Liver (tissue), 3 donors: ENCODE measurements at regions not wholly inside any gene's neighbourhood (a gene's known extent, or its start where the extent isn't known, plus 50 kb on each side); places are given as distances from the start of the nearest gene placed in this dataset.

Experiments
- HNF4A ChIP-seq, 2 donors: conservative IDR thresholded peaks; 2 replicates each; pipeline ENCODE4 v1.6.1; 2016; ENCODE audit warnings: antibody characterized with exemption in 2 of 2, mild to moderate bottlenecking in 2 of 2
- JUND ChIP-seq, 2 donors: IDR thresholded peaks; 2 replicates each; pipeline ENCODE4 v1.6.1; 2016; ENCODE audit warnings: antibody characterized with exemption in 2 of 2
- NR2F2 ChIP-seq: IDR thresholded peaks from 2 replicates; pipeline ENCODE4 v1.6.1; 2016; ENCODE audit warnings: antibody characterized with exemption
- RAD21 ChIP-seq, 2 donors: IDR thresholded peaks; 2 replicates each; pipeline ENCODE4 v1.6.1; 2016; ENCODE audit warnings: antibody characterized with exemption in 2 of 2, mild to moderate bottlenecking in 2 of 2
- RXRA ChIP-seq, 2 donors: IDR thresholded peaks; 2 replicates each; pipeline ENCODE4 v1.6.1; 2017 to 2018; ENCODE audit warnings: antibody characterized with exemption in 2 of 2, mild to moderate bottlenecking in 1 of 2
- SP1 ChIP-seq: IDR thresholded peaks from 2 replicates; pipeline ENCODE4 v1.6.1; 2018; ENCODE audit warnings: antibody characterized with exemption, mild to moderate bottlenecking
- TAF1 ChIP-seq: conservative IDR thresholded peaks from 2 replicates; pipeline ENCODE4 v1.6.1; 2016; ENCODE audit warnings: antibody characterized with exemption, mild to moderate bottlenecking
- YY1 ChIP-seq: IDR thresholded peaks from 2 replicates; pipeline ENCODE4 v1.6.1; 2016; ENCODE audit warnings: antibody characterized with exemption, mild to moderate bottlenecking
- TF ChIP-seq, protein P1 (sequence below): fragments of 150-350 bp; IDR thresholded peaks from 2 replicates; pipeline ENCODE4 v1.5.1; 2017; ENCODE audit warnings: improper control_type of control experiment, low read depth, low read length; ENCODE audit not compliant: missing input control
- TF ChIP-seq, protein P2 (sequence below): IDR thresholded peaks from 2 replicates; pipeline ENCODE4 v1.6.1; 2016; ENCODE audit warnings: antibody characterized with exemption
- TF ChIP-seq, protein P3 (sequence below): IDR thresholded peaks from 2 replicates; pipeline ENCODE4 v1.6.1; 2016; ENCODE audit warnings: antibody characterized with exemption
- TF ChIP-seq, protein P4 (sequence below): IDR thresholded peaks from 2 replicates; pipeline ENCODE4 v1.6.1; 2016; ENCODE audit warnings: antibody characterized with exemption, mild to moderate bottlenecking
- donor health status: healthy.
- donor health status: healthy.

DNA sequence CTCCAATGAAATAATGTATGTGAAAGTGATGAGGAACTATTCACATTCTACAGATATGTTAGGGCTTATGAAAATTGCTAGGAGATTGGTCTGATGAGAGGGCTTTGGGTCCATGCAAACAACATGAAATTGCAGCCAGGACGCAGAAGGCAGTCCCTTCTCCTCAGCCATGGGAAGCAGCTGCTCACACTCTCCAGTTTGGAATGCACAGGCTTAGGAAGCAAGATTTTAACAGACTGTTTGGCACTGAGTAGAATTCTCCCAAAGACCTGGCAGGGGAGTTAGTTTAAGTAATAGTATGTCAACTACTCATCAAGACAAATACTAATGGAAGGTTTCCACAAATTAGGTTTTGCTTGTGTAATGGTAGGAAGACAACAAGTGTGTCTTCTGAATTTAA is 500.7 kb upstream of the ARRDC4 start:
- TF ChIP-seq JUND (IDR thresholded peaks at IDR 0.05), result no peak
- TF ChIP-seq, protein P1, sequence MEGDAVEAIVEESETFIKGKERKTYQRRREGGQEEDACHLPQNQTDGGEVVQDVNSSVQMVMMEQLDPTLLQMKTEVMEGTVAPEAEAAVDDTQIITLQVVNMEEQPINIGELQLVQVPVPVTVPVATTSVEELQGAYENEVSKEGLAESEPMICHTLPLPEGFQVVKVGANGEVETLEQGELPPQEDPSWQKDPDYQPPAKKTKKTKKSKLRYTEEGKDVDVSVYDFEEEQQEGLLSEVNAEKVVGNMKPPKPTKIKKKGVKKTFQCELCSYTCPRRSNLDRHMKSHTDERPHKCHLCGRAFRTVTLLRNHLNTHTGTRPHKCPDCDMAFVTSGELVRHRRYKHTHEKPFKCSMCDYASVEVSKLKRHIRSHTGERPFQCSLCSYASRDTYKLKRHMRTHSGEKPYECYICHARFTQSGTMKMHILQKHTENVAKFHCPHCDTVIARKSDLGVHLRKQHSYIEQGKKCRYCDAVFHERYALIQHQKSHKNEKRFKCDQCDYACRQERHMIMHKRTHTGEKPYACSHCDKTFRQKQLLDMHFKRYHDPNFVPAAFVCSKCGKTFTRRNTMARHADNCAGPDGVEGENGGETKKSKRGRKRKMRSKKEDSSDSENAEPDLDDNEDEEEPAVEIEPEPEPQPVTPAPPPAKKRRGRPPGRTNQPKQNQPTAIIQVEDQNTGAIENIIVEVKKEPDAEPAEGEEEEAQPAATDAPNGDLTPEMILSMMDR, result no peak
- no peak for TF ChIP-seq NR2F2
- no peak for TF ChIP-seq YY1
- TF ChIP-seq, protein P2, sequence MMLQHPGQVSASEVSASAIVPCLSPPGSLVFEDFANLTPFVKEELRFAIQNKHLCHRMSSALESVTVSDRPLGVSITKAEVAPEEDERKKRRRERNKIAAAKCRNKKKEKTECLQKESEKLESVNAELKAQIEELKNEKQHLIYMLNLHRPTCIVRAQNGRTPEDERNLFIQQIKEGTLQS, result no peak
- TF ChIP-seq RAD21 (IDR thresholded peaks at IDR 0.05), result no peak
- no peak for TF ChIP-seq TAF1
- TF ChIP-seq, protein P3, sequence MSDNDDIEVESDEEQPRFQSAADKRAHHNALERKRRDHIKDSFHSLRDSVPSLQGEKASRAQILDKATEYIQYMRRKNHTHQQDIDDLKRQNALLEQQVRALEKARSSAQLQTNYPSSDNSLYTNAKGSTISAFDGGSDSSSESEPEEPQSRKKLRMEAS, result no peak
- TF ChIP-seq, protein P4, sequence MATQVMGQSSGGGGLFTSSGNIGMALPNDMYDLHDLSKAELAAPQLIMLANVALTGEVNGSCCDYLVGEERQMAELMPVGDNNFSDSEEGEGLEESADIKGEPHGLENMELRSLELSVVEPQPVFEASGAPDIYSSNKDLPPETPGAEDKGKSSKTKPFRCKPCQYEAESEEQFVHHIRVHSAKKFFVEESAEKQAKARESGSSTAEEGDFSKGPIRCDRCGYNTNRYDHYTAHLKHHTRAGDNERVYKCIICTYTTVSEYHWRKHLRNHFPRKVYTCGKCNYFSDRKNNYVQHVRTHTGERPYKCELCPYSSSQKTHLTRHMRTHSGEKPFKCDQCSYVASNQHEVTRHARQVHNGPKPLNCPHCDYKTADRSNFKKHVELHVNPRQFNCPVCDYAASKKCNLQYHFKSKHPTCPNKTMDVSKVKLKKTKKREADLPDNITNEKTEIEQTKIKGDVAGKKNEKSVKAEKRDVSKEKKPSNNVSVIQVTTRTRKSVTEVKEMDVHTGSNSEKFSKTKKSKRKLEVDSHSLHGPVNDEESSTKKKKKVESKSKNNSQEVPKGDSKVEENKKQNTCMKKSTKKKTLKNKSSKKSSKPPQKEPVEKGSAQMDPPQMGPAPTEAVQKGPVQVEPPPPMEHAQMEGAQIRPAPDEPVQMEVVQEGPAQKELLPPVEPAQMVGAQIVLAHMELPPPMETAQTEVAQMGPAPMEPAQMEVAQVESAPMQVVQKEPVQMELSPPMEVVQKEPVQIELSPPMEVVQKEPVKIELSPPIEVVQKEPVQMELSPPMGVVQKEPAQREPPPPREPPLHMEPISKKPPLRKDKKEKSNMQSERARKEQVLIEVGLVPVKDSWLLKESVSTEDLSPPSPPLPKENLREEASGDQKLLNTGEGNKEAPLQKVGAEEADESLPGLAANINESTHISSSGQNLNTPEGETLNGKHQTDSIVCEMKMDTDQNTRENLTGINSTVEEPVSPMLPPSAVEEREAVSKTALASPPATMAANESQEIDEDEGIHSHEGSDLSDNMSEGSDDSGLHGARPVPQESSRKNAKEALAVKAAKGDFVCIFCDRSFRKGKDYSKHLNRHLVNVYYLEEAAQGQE, result no peak
- no peak for TF ChIP-seq HNF4A (conservative IDR thresholded peaks at IDR 0.05)
- no peak for TF ChIP-seq RXRA (IDR thresholded peaks at IDR 0.05)
- no peak for TF ChIP-seq SP1
